Astrocyte (in vitro differentiated cells and primary cell): ENCODE measurements at regions not wholly inside any gene's neighbourhood (a gene's known extent, or its start where the extent isn't known, plus 50 kb on each side); places are given as distances from the start of the nearest gene placed in this dataset.

ENCODE experiments used
- EZH2 ChIP-seq: IDR thresholded peaks from 2 replicates; pipeline ENCODE4 v1.6.1; 2012; ENCODE audit warnings: mild to moderate bottlenecking, low read length, inconsistent platforms; ENCODE audit not compliant: insufficient read depth
- TF ChIP-seq, protein P1 (sequence below): IDR thresholded peaks from 2 replicates; pipeline ENCODE4 v1.5.1; 2011; ENCODE audit warnings: low read depth, mild to moderate bottlenecking, inconsistent platforms, low read length, moderate library complexity; ENCODE audit not compliant: insufficient read depth

DNA sequence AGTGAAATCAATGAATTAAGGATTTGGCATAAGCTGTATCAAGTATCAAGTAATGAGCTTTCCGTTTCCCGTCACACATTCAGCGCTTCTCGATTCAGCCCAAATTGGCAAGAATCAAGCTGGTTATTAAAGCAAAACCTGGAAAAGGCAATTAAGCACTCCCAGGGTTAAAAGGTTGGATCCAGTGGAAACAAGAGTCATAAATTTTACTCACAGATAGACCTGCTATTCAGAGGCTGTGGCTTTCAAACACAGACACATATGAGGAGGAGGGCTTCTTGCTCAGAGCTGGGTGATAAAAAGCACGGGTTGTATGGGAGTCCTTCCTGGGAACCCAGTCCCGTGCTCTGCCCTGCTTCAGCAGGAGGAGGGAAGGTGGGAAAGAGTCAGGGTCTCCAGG, 112.3 kb upstream of the CXCL14 start:
- no peak for TF ChIP-seq EZH2
- TF ChIP-seq, protein P1, sequence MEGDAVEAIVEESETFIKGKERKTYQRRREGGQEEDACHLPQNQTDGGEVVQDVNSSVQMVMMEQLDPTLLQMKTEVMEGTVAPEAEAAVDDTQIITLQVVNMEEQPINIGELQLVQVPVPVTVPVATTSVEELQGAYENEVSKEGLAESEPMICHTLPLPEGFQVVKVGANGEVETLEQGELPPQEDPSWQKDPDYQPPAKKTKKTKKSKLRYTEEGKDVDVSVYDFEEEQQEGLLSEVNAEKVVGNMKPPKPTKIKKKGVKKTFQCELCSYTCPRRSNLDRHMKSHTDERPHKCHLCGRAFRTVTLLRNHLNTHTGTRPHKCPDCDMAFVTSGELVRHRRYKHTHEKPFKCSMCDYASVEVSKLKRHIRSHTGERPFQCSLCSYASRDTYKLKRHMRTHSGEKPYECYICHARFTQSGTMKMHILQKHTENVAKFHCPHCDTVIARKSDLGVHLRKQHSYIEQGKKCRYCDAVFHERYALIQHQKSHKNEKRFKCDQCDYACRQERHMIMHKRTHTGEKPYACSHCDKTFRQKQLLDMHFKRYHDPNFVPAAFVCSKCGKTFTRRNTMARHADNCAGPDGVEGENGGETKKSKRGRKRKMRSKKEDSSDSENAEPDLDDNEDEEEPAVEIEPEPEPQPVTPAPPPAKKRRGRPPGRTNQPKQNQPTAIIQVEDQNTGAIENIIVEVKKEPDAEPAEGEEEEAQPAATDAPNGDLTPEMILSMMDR = no peak
